Esophagus muscularis mucosa (tissue), 4 donors: ENCODE measurements at regions not wholly inside any gene's neighbourhood (a gene's known extent, or its start where the extent isn't known, plus 50 kb on each side); places are given as distances from the start of the nearest gene placed in this dataset.
A peak's percentile ranks its signal among the peaks of the same experiment; 100 is the strongest.

Source experiments
- DNase-seq: peaks from one replicate; pipeline ENCODE4 v3.0.0-alpha.2; 2017; ENCODE audit errors: extremely low spot score
- H3K27ac ChIP-seq, 4 donors: fragments of 200-600 bp; sonication (generic); replicated peaks in 1 of 4; 1 replicate in 3 of 4; 2 replicates in 1 of 4; pipeline ENCODE4 v1.5.1; 2016 to 2019; ENCODE audit warnings: mild to moderate bottlenecking in 1 of 4
- H3K27me3 ChIP-seq, 4 donors: fragments of 200-600 bp; sonication (generic); one replicate each; pipeline versions ENCODE4 v1.5.1 to v1.6.0; 2016 to 2019
- H3K36me3 ChIP-seq, 4 donors: fragments of 200-600 bp; sonication (generic); one replicate each; pipeline ENCODE4 v1.5.1; 2016 to 2019
- H3K4me1 ChIP-seq, 4 donors: fragments of 200-600 bp; sonication (generic); one replicate each; pipeline ENCODE4 v1.5.1; 2016 to 2019
- H3K4me3 ChIP-seq, 4 donors: fragments of 200-600 bp; sonication (generic); 1 replicate in 2 of 4; 2 replicates in 2 of 4; pipeline ENCODE4 v1.5.1; 2016 to 2019; ENCODE audit warnings: mild to moderate bottlenecking in 4 of 4, moderate library complexity in 1 of 4
- H3K9me3 ChIP-seq, 4 donors: fragments of 200-600 bp; sonication (generic); 1 replicate in 3 of 4; 2 replicates in 1 of 4; pipeline ENCODE4 v1.5.1; 2016 to 2019
- CTCF ChIP-seq, 3 experiments: fragments of 200-600 bp in 2 of 3; fragments of 450-650 bp in 1 of 3; sonication (generic) in 2 of 3; IDR thresholded peaks; one replicate each; pipeline ENCODE4 v1.5.1; 2017 to 2019; ENCODE audit warnings: antibody characterized with exemption in 3 of 3, mild to moderate bottlenecking in 2 of 3, moderate library complexity in 1 of 3
- EP300 ChIP-seq: sonication (generic); formaldehyde crosslinking; IDR thresholded peaks from one replicate; pipeline ENCODE4 v1.6.1; 2017; ENCODE audit warnings: antibody characterized with exemption
- POLR2A ChIP-seq: fragments of 450-650 bp; IDR thresholded peaks from one replicate; pipeline ENCODE4 v1.6.1; 2017; ENCODE audit warnings: antibody characterized with exemption, moderate library complexity, mild to moderate bottlenecking, low read depth
- POLR2AphosphoS5 ChIP-seq, 2 donors: sonication (generic); formaldehyde crosslinking; IDR thresholded peaks; one replicate each; pipeline ENCODE4 v1.6.1; 2017; ENCODE audit warnings: antibody characterized with exemption in 2 of 2
- WGBS: methylation state at CpG from one replicate; pipeline ENCODE4 v1.1.5; 2018; 5-methylcytosine and 5-hydroxymethylcytosine counted together
- intact Hi-C: fragments of 100-400 bp; cut with DNase I; formaldehyde crosslinking; loops from one replicate; pipeline ENCODE4 v1.15.1; 2023

DNA sequence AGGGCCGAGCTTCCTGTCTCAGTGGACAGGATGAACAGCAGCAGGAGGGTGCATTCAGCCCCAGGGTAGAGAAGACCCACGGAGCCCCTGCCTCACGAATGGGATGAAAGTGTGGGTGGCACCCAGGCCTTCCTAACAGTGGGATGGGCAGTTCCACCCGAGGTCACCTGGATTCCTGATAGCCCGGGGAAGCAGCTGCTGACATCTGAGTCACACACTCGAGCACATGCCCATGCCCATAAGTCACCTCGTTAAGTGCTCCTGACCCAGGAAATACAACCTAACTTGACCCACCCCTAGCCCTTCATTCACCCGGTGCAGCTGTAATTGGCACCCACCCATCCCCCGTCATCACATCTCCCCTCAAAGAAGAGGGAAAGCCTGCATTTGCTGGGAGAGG is 85.3 kb upstream of the FOXF1 start:
- Histone ChIP-seq H3K36me3 (no peaks in the 10 kb centered on the region), H3K27ac (peak overlapping the region; percentile 69 to 81 (median 75)), H3K27me3 (no peaks in the 10 kb centered on the region), H3K4me3 (no peak overlapping the region), H3K9me3 (peaks cover 0 to 10% (median 0%) of the 10 kb centered on the region in 4 donors), H3K4me1 (peaks cover 0 to 48% (median 42%) of the 10 kb centered on the region in 4 donors)
- no peak for DNase-seq
- TF ChIP-seq POLR2AphosphoS5 (IDR thresholded peaks at IDR 0.05) (no peak), POLR2A (no peak), EP300 (no peak)
- 67% methylated on average over 9 of the region's 9 CpGs for WGBS
- intact Hi-C loops = no loop called here

- no peak for TF ChIP-seq CTCF (IDR thresholded peaks at IDR 0.05)
- no peak for TF ChIP-seq POLR2AphosphoS5 (IDR thresholded peaks at IDR 0.05)
- TF ChIP-seq POLR2A = no peak
- TF ChIP-seq EP300 = no peak
- Histone ChIP-seq H3K4me1 (peaks cover 2 to 60% (median 54%) of the 10 kb centered on the region in 4 donors), H3K4me3 (no peak overlapping the region), H3K36me3 (no peaks in the 10 kb centered on the region), H3K27me3 (no peaks in the 10 kb centered on the region), H3K9me3 (peaks cover 0 to 10% (median 0%) of the 10 kb centered on the region in 4 donors), H3K27ac (peak overlapping the region; percentile 69 to 81 (median 75))
- WGBS = 96% methylated on average over 11 of the region's 12 CpGs
- intact Hi-C loops = no loop called here
- no peak for DNase-seq
Measured at GRCh38 chr16:86426063-86426642, 84.2 kb upstream of the FOXF1 start.

DNA sequence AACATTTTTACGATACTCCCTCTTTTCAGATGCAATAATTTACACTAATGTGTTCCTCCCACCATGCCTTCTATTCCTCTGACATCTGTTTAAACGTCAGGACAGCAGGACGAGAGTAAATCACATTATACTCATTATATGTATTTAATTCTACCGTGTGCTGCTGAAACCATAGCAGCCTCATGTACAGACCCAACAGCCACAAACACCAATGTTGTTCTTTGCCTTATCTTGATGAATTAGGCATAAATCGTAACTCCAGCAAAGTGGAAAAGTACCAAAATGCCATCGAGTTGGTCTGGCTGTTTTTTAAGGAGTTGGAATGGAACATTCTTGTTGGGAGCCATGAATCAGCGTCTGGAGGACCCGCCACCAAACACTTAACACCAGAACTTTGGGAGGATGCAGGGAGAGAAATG is 82.9 kb upstream of the FOXF1 start:
- Histone ChIP-seq H3K27ac (no peak overlapping the region), H3K9me3 (peaks cover 0 to 3% (median 0%) of the 10 kb centered on the region in 4 donors), H3K36me3 (no peaks in the 10 kb centered on the region), H3K4me3 (no peak overlapping the region), H3K27me3 (no peaks in the 10 kb centered on the region), H3K4me1 (peaks cover 2 to 73% (median 67%) of the 10 kb centered on the region in 4 donors)
- TF ChIP-seq POLR2A = no peak
- TF ChIP-seq CTCF (IDR thresholded peaks at IDR 0.05) = no peak
- no peak for TF ChIP-seq POLR2AphosphoS5 (IDR thresholded peaks at IDR 0.05)
- no peak for TF ChIP-seq EP300
- intact Hi-C loops = no loop called here
- DNase-seq = no peak
- WGBS = 72% methylated on average over 8 of the region's 8 CpGs

GRCh38 chr16:86428729-86429517 is 81.4 kb upstream of the FOXF1 start:
- Histone ChIP-seq H3K36me3 (no peaks in the 10 kb centered on the region), H3K27me3 (no peaks in the 10 kb centered on the region), H3K27ac (peak overlapping the region; percentile 85 to 89 (median 88)), H3K9me3 (no peaks in the 10 kb centered on the region), H3K4me1 (peaks cover 2 to 81% (median 74%) of the 10 kb centered on the region in 4 donors), H3K4me3 (no peak overlapping the region)
- no peak for DNase-seq
- TF ChIP-seq CTCF (IDR thresholded peaks at IDR 0.05) = no peak
- intact Hi-C loops = loop anchor here (2.0 kb wide), 1 partner anchor 64 kb away; no protein-coding TSS in a partner anchor
- 62% methylated on average over 12 of the region's 12 CpGs for WGBS

DNA sequence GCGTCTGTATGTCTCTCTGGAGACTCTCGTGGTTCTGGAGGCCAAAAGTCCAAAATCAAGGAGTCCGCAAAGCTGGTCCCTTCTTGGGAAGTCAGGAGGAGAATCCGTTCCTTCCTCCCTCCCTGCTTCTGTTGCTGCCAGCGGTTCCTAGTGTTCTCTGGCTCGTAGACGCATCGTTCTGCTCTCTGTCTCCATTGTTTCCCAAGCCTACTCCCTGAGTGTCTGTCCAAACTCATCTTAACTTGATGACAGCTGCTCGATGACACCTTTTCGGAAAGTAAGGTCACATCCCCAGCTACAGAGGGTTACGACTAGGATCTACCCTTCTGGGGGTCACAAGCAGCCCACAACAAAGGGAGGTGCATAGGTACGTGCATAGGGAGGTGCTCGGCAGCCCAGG is 80.7 kb upstream of the FOXF1 start:
- peaks cover 2 to 75% (median 67%) of the 10 kb centered on the region in 4 donors for H3K4me1 ChIP-seq
- H3K27me3 ChIP-seq = no peaks in the 10 kb centered on the region
- TF ChIP-seq POLR2AphosphoS5 (IDR thresholded peaks at IDR 0.05) (peak in 1 of 2 donors; percentile 44), EP300 (no peak)
- no peaks in the 10 kb centered on the region for H3K9me3 ChIP-seq
- 87% methylated on average over 13 of the region's 13 CpGs for WGBS
- intact Hi-C loops = loop anchor here (2.0 kb wide), 1 partner anchor 65 kb away; no protein-coding TSS in a partner anchor
- H3K36me3 ChIP-seq = no peaks in the 10 kb centered on the region
- peak overlapping the region; percentile 85 to 89 (median 88) for H3K27ac ChIP-seq
- H3K4me3 ChIP-seq = no peak overlapping the region
- no peak for DNase-seq
